ENCODE measurements at regions not wholly inside any gene's neighbourhood (a gene's known extent, or its start where the extent isn't known, plus 50 kb on each side); places are given as distances from the start of the nearest gene placed in this dataset.

DNA sequence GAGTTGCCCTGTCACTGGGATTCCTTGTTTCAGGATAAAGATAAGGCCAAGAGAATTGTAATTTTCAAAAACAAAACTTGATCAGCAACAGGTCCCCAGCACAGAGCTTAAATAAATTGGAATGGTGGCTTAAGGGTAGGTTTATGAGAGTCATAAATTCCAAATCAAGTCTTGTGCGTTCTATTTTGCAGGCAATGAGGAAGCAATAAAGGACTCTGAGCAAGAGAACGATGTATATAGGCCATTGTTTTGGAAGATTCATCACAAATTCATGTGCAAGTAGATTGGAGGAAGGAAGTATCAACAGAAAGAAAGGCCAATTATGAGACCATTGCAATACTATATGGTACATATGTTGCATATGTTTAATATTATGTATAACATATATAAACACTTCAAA lies 65.7 kb upstream of the PGR start:
- TF ChIP-seq EZH2phosphoT487 (IDR thresholded peaks at IDR 0.05; ENCODE audit: insufficient read depth, low read depth) (no peak), EZH2 (IDR thresholded peaks at IDR 0.05; ENCODE audit: insufficient read depth, poor library complexity, severe bottlenecking) (no peak)
